ENCODE measurements at regions not wholly inside any gene's neighbourhood (a gene's known extent, or its start where the extent isn't known, plus 50 kb on each side); places are given as distances from the start of the nearest gene placed in this dataset.
A peak's percentile ranks its signal among the peaks of the same experiment; 100 is the strongest.
"Not testable (repeated sequence)": the region's sequence is repeated elsewhere in the genome, so short reads cannot be mapped to it uniquely, and the experiment has no call there.

DNA sequence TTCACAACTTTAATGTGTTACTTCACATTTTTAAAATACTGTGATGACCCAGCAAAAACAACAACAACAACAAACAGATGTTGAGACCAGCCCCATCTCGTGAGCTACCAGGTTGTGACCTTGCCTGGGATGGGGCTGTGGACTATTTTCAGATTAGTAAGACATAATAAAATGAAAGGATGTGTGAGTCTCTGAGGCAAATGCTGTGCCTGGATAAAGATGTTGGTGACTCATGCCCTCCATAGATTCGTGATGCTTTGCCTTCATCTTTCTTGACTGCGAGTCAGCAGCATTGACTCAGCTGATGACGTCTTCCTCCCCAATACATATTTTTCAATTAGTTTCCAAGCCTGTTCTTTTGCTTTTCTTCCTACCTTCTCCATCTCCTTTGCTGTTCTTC lies 453.0 kb upstream of the CFAP20DC start:
- DNase-seq (ENCODE audit: low spot score), result peak; percentile 84

- no peak for DNase-seq (ENCODE audit: low spot score)
These were observed 450.1 kb upstream of the CFAP20DC start for GRCh38 chr3:59499954-59500353.

- peak; percentile 41 for DNase-seq (ENCODE audit: low spot score)
These were observed 449.2 kb upstream of the CFAP20DC start for GRCh38 chr3:59499000-59499399.

GRCh38 chr3:59496250-59496649 lies 446.4 kb upstream of the CFAP20DC start:
- DNase-seq (ENCODE audit: low spot score), result no peak

DNA sequence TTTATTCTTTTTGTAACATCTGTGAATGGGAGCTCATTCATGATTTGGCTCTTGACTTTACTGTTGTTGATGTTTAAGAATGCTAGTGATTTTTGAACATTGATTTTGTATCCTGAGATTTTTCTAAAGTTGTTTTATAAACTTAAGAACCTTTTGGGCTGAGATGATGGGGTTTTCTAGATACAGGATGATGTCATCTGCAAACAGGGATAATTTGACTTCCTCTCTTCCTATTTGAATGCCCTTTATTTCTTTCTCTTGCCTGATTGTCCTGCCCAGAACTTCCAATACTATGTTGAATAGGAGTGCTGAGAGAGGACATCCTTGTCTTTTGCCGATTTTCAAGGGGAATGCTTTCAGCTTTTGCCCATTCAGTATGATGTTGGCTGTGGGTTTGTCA lies 445.1 kb upstream of the CFAP20DC start:
- DNase-seq (ENCODE audit: low spot score), result not testable (repeated sequence)

GRCh38 chr3:59486520-59486919 lies 436.7 kb upstream of the CFAP20DC start:
- no peak for DNase-seq (ENCODE audit: low spot score)

GRCh38 chr3:59483191-59483590 lies 433.4 kb upstream of the CFAP20DC start:
- no peak for DNase-seq (ENCODE audit: low spot score)

DNA sequence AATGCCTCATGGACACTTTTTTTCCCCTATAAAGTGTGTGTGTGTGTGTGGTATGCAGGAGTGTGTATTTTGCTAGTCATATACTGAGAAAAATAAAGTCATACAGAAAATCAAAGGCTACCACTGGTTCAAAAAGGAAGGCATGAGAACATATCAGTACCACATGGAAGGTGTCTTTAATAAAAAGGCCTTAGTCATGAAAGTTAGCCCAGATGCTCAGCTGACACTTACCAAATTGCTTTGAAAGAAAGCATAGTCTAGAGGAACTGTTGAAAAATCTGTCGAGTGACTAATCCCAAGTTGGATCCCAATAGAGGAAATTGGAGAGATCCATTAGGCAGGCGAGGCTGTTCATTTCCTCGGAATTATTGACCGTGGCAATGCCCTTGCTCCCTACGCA lies 432.9 kb upstream of the CFAP20DC start:
- DNase-seq (ENCODE audit: low spot score), result peak; percentile 9

GRCh38 chr3:59481776-59482400 lies 432.1 kb upstream of the CFAP20DC start:
- DNase-seq (ENCODE audit: low spot score), result peak; percentile 72

DNA sequence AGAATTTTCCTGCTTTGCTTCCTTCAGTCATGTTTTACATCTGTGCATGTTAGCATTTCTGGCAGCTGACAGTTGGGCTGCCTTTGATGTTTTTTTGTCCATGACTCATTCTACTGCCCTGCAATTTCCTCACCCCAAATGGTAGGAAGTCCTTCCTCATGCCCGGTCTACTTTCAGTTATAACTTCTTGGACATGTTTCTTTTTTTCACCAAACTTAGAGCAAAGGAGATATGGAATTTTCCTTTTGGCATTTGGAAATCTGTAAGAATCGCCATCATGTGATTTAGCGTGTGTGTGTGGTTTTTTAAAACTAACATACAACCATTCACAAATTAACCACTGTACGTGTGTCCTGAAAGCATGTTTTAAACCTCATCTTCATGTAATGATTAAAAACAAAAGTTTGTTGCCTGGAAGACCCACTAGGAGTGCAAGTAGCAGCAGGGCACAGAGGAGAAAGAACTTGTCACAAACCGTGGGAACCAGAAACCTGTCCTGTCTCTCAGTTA lies 430.7 kb upstream of the CFAP20DC start:
- peak; percentile 84 for DNase-seq (ENCODE audit: low spot score)

DNA sequence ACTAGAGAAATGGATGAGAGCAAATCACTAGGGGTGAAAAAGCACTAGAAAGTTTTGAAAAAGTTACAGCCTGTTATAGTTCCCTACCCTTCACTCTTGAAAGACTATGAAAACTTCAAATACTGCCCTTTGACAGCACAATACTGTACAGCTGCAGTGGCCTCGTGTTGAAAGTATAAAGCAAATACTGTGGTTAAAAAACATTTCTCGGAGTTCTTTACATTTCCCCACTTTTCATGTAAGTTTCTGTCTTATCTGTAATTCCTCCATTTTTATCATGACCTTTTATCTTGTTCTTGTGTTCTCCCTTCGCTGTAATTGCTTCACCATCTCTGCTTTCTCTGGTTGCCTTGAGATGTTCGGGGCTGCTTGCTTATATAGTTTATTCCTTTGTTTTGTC lies 423.8 kb upstream of the CFAP20DC start:
- no peak for DNase-seq (ENCODE audit: low spot score)

DNA sequence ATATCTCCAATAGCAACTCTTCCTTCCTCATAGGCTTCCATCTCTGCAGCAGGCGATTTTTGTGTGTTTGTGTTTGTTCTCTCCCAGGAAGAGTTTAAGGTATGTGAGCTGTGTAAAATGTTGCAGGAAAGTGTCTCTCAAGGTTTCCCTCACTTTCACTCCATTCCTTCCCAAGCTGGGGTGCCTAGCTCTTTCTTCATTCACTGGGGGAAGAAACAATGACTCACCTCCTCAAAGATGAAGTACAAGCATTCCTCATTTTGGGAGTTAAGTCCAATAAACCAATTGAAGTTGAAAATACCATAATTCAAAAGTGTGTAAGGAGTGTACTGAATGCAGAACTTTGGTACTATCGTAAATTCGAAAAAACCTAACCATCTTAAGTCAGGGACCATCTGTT lies 422.7 kb upstream of the CFAP20DC start:
- no peak for DNase-seq (ENCODE audit: low spot score)

- DNase-seq (ENCODE audit: low spot score), result peak; percentile 75
These were observed 420.3 kb upstream of the CFAP20DC start for GRCh38 chr3:59469948-59470723.

DNA sequence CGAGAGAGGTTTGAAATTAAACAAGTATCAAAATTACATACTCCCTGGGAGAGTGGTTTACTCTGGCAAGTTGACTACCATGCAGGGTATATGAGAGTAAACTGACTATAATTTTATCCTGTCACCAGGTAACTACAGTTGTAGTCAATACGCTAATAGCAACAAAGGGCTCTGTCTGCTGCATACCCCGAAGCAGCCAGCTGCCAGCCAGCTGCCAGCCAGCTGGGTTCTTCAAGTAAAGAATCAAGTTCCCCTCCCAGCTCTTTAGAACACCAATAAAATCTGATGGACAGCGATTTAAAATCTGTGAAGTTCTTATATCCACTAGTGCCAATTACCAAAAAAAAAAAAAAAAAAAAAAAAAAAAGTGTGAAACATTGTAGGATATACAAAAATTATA lies 417.7 kb upstream of the CFAP20DC start:
- DNase-seq (ENCODE audit: low spot score), result no peak

DNA sequence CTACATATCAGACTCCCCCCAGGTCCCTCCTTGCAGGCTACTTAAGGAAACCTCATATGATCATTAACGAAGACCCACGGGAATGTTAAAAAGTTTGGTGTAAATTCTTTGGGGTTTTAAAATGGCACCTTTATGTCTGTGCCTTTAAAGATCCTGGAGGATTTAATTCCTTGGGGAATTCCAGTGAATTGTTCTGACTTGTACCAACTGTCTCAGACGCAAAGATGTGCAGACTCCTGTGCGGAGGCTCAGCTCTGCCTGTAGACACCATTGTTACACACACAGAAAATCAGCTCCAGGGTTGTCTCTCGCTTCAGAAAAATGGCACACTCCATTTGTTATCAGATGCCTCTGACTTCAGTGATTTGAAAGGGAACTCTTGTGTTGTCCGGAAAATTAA lies 414.4 kb upstream of the CFAP20DC start:
- DNase-seq (ENCODE audit: low spot score), result no peak

GRCh38 chr3:59463253-59463652 lies 413.4 kb upstream of the CFAP20DC start:
- no peak for DNase-seq (ENCODE audit: low spot score)

DNA sequence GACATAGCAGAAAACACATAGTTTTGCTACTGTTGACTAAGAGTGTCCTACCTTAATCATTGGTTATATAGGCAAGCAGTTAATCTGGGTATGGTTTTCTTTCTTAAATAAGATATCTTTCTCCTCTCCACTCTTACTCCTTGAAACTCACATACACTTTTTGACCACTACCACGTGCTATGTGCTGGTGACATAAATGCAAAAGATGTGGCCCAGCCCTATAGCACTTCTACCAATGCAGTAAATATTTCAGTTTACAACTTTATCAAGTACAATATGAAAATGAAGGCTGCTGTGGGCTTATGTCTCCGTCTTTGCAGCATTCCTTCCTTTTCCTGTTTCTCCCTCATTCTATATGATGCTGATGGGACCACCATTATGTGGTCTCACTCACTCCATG lies 410.2 kb upstream of the CFAP20DC start:
- DNase-seq (ENCODE audit: low spot score), result no peak

DNA sequence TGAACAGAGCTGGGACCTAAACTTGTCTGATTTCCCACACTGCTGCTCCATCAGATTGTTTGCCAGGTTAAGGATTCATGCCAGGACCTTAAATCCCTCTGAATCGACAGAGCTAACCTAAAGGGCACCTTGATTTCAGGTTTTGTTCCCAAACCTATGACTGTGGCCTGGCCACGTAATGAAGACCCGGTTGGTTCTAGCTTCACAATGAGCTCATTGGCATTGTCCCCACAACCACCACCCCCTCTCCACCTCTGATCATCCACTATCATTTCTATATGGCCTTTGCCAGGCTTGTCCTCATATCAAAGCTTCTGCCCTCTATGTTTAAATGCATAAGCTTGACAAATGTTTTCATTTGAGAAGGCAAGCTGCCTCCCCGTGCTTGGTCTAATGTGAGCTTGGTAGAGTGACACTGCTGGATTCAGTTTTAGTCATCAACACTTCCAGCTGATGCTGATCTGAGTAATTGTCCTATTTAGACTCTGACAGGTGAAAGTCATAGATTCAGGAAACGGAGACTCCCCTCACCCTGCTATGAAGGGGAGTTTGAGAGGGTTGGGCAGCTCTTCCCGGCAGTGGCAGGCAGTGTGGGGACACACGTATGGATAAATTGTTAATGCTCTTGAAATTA lies 407.1 kb upstream of the CFAP20DC start:
- DNase-seq (ENCODE audit: low spot score), result no peak

- no peak for DNase-seq (ENCODE audit: low spot score)
These were observed 402.2 kb upstream of the CFAP20DC start for GRCh38 chr3:59451800-59452746.

DNA sequence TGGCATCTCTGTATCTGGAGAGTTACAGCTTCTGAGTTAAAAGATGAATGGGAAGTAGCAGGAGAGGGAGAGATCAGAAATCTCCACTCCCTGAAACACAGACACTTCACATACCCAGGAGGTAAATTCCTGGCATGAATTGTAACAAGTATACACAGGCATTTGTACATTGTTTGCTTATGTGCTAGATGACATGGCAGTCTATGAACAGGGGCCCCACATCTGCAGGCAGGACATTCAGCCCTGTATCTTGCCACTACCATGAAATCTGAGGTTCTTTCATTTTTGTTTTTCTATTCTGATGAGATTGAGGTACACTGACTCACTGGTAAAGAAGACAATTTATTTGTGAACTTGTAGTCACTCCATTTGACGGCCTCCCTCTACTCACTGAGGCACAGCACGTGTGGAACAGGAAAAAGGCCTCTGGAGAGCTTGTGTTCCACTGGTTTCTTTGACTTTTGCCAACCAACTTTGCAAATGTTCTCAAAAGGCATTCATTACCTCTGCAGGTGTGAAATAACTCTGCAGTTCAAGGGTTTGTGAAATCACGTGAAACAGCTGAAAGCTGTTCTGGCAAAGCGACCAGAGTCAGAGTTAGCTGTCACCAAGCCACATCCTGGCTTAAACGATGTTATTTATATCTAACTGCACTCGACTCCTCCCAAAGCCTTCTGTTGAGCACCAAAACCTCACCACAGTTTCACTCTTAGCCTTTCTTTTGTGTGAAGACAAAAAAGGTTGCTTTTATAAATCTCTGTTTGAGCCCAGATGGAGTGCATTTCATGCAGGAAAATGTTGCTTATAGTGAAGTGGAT lies 401.3 kb upstream of the CFAP20DC start:
- peak; percentile 43 for DNase-seq (ENCODE audit: low spot score)

DNA sequence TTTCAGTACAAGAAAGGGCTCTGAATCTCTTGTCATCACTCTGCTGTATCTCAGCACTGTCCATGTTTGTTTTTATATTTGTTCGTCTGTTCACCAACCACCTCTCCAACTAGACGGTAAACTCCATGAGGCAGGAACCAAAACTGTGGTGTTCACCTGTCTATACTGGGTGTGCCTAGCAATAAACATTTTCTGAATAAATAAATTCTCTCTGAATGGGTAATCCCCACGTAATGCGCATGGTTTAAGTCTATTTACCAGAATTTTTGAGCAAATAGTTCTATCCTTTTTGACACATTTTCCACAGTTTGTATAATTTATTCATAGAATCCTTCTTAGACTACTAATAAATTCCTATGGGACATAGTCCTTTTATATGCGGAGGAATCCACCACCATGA lies 400.6 kb upstream of the CFAP20DC start:
- DNase-seq (ENCODE audit: low spot score), result no peak

All from kidney tubule cell (primary cell).